Lower leg skin (tissue), 3 donors: ENCODE measurements at regions not wholly inside any gene's neighbourhood (a gene's known extent, or its start where the extent isn't known, plus 50 kb on each side); places are given as distances from the start of the nearest gene placed in this dataset.

Source experiments
- POLR2A ChIP-seq, 2 donors: fragments of 450-650 bp; IDR thresholded peaks; one replicate each; pipeline ENCODE4 v1.6.1; 2016 to 2017; ENCODE audit warnings: antibody characterized with exemption in 2 of 2, mild to moderate bottlenecking in 1 of 2, moderate library complexity in 1 of 2
- TF ChIP-seq, protein P1 (sequence below), 3 donors: fragments of 450-650 bp; IDR thresholded peaks; one replicate each; pipeline ENCODE4 v1.5.1; 2016; ENCODE audit warnings: antibody characterized with exemption in 3 of 3, mild to moderate bottlenecking in 3 of 3, moderate library complexity in 2 of 3

DNA sequence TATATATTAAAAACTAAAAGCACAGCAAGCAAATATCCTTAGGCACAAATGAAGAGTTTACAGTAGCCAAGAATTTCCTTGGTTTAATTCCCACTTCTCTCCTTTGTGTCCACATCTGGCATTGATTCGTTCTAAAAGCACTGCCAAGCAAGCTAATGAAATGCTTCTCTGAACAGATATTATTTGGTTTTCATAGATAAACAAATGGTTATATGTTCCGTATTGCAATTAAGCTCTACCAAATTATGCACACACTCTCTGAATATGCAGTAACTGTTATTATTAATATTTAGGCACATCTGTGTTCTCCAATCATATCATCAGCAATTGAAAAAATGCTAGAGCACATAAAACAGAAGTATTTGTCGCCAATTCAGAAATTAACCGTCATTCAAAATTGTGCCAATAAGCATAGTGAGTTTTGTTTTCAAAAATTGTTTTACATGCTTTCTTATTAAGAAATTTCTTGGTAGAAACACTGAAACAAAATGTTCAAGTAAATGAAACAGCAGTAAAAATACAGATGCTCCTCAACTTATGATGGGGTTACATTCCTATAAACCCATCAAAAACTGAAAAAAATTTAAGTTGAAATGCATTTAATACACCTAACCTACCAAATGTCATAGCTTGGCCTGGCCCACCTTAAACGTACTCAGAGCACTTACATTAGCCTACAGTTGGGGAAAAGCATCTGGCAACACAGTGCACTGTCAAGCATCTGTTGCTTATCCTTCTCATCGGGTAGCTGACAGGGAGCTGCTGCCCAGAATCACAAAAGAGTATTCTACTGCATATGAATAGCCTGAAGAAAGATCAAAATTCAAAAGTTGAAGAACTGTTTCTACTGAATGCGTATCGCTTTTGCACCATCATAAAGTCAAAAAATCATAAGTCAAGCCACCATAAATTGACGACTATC lies 2134.7 kb downstream of the PCDH9 start:
- TF ChIP-seq, protein P1, sequence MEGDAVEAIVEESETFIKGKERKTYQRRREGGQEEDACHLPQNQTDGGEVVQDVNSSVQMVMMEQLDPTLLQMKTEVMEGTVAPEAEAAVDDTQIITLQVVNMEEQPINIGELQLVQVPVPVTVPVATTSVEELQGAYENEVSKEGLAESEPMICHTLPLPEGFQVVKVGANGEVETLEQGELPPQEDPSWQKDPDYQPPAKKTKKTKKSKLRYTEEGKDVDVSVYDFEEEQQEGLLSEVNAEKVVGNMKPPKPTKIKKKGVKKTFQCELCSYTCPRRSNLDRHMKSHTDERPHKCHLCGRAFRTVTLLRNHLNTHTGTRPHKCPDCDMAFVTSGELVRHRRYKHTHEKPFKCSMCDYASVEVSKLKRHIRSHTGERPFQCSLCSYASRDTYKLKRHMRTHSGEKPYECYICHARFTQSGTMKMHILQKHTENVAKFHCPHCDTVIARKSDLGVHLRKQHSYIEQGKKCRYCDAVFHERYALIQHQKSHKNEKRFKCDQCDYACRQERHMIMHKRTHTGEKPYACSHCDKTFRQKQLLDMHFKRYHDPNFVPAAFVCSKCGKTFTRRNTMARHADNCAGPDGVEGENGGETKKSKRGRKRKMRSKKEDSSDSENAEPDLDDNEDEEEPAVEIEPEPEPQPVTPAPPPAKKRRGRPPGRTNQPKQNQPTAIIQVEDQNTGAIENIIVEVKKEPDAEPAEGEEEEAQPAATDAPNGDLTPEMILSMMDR (IDR thresholded peaks at IDR 0.05), result no peak
- TF ChIP-seq POLR2A (IDR thresholded peaks at IDR 0.05), result no peak
